ENCODE measurements at regions not wholly inside any gene's neighbourhood (a gene's known extent, or its start where the extent isn't known, plus 50 kb on each side); places are given as distances from the start of the nearest gene placed in this dataset.
A peak's percentile ranks its signal among the peaks of the same experiment; 100 is the strongest.

GRCh38 chr1:98045211-98045766, 124.5 kb upstream of the DPYD start:
- H3K27ac ChIP-seq (ENCODE audit: low read depth in 1 of 2, low read length in 2 of 2) = no peak overlapping the region
- H3K9me3 Mint-ChIP-seq = peaks cover 2% of the 10 kb centered on the region
- H3K4me3 ChIP-seq (ENCODE audit: low read length) = peak overlapping the region; percentile 43
- H3K4me1 ChIP-seq (ENCODE audit: insufficient read depth, low read length) = peaks cover 35% of the 10 kb centered on the region
- no peaks in the 10 kb centered on the region for H3K36me3 ChIP-seq (ENCODE audit: insufficient read depth, low read length)
- DNase-seq (peak in 2 of 14 experiments; percentile 7 to 20), ATAC-seq (ENCODE audit: poor library complexity) (no peak)
- peaks cover 78% of the 10 kb centered on the region for H3K27me3 Mint-ChIP-seq
- POLR2A ChIA-PET = no interaction called here
- H3K27me3 ChIP-seq (ENCODE audit: control insufficient read depth in 1 of 2, insufficient read depth in 2 of 2, low read length in 2 of 2) = peaks cover 46 to 74% of the 10 kb centered on the region in 2 experiments
- H3K36me3 Mint-ChIP-seq (ENCODE audit: low read depth) = no peaks in the 10 kb centered on the region
- no peak for TF ChIP-seq CTCF (IDR thresholded peaks at IDR 0.05)
- H3K9me3 ChIP-seq (ENCODE audit: control insufficient read depth in 1 of 2, insufficient read depth in 1 of 2, low read length in 2 of 2) = peaks cover 0 to 26% of the 10 kb centered on the region in 2 experiments
- H3K4me1 Mint-ChIP-seq (ENCODE audit: low read depth) = peaks cover 35% of the 10 kb centered on the region
- H3K27ac Mint-ChIP-seq = no peak overlapping the region
- CTCF ChIA-PET = no interaction called here
- intact Hi-C loops (cut with DNase I, micrococcal nuclease) = no loop called here
- H3K4me3 Mint-ChIP-seq = peak overlapping the region; percentile 54

GRCh38 chr1:98044766-98045165, 123.9 kb upstream of the DPYD start:
- H3K27me3 ChIP-seq (ENCODE audit: control insufficient read depth in 1 of 2, insufficient read depth in 2 of 2, low read length in 2 of 2) = peaks cover 42 to 69% of the 10 kb centered on the region in 2 experiments
- peaks cover 35% of the 10 kb centered on the region for H3K4me1 Mint-ChIP-seq (ENCODE audit: low read depth)
- H3K36me3 Mint-ChIP-seq (ENCODE audit: low read depth) = no peaks in the 10 kb centered on the region
- TF ChIP-seq CTCF (IDR thresholded peaks at IDR 0.05) = no peak
- peaks cover 73% of the 10 kb centered on the region for H3K27me3 Mint-ChIP-seq
- ATAC-seq (ENCODE audit: poor library complexity) = no peak
- no peak overlapping the region for H3K27ac ChIP-seq (ENCODE audit: low read depth in 1 of 2, low read length in 2 of 2)
- H3K4me1 ChIP-seq (ENCODE audit: insufficient read depth, low read length) = peaks cover 35% of the 10 kb centered on the region
- H3K9me3 Mint-ChIP-seq = peaks cover 2% of the 10 kb centered on the region
- POLR2A ChIA-PET = interaction anchor here (1.0 kb wide), 1 partner anchor 123 kb away, joined by 3 read pairs; the partner anchor contains the start of gene DPYD
- no peak overlapping the region for H3K27ac Mint-ChIP-seq
- CTCF ChIA-PET = no interaction called here
- peaks cover 0 to 26% of the 10 kb centered on the region in 2 experiments for H3K9me3 ChIP-seq (ENCODE audit: control insufficient read depth in 1 of 2, insufficient read depth in 1 of 2, low read length in 2 of 2)
- H3K4me3 Mint-ChIP-seq = peak overlapping the region; percentile 54
- intact Hi-C loops (cut with DNase I, micrococcal nuclease) = no loop called here
- no peak overlapping the region for H3K4me3 ChIP-seq (ENCODE audit: low read length)
- H3K36me3 ChIP-seq (ENCODE audit: insufficient read depth, low read length) = no peaks in the 10 kb centered on the region
- peak in 1 of 14 experiments; percentile 3 for DNase-seq

GRCh38 chr1:98044071-98044697, 123.3 kb upstream of the DPYD start:
- Mint-ChIP-seq H3K27ac (no peak overlapping the region), H3K36me3 (ENCODE audit: low read depth) (no peaks in the 10 kb centered on the region), H3K9me3 (peaks cover 2% of the 10 kb centered on the region), H3K27me3 (peaks cover 67% of the 10 kb centered on the region), H3K4me1 (ENCODE audit: low read depth) (peaks cover 29% of the 10 kb centered on the region), H3K4me3 (peak overlapping the region; percentile 16)
- intact Hi-C loops (cut with DNase I, micrococcal nuclease) = no loop called here
- peaks cover 37 to 63% of the 10 kb centered on the region in 2 experiments for H3K27me3 ChIP-seq (ENCODE audit: control insufficient read depth in 1 of 2, insufficient read depth in 2 of 2, low read length in 2 of 2)
- ChIA-PET POLR2A (interaction anchor here (1.0 kb wide), 1 partner anchor 123 kb away, joined by 3 read pairs; the partner anchor contains the start of gene DPYD), CTCF (no interaction called here)
- peaks cover 31% of the 10 kb centered on the region for H3K4me1 ChIP-seq (ENCODE audit: insufficient read depth, low read length)
- no peaks in the 10 kb centered on the region for H3K36me3 ChIP-seq (ENCODE audit: insufficient read depth, low read length)
- no peak overlapping the region for H3K4me3 ChIP-seq (ENCODE audit: low read length)
- TF ChIP-seq CTCF (IDR thresholded peaks at IDR 0.05) = no peak
- H3K27ac ChIP-seq (ENCODE audit: low read depth in 1 of 2, low read length in 2 of 2) = no peak overlapping the region
- ATAC-seq (ENCODE audit: poor library complexity) (no peak), DNase-seq (no peak)
- H3K9me3 ChIP-seq (ENCODE audit: control insufficient read depth in 1 of 2, insufficient read depth in 1 of 2, low read length in 2 of 2) = peaks cover 0 to 22% of the 10 kb centered on the region in 2 experiments

Data from CD4-positive, alpha-beta T cell (primary cell).